Heart left ventricle (tissue), 16 donors: ENCODE measurements at regions not wholly inside any gene's neighbourhood (a gene's known extent, or its start where the extent isn't known, plus 50 kb on each side); places are given as distances from the start of the nearest gene placed in this dataset.

Experiments
- ATAC-seq, 4 donors: fragments of 200-7000 bp; cut with Tn5 transposase; one replicate each; pipeline ENCODE4 v1.9.1; 2020 to 2022; ENCODE audit warnings: moderate library complexity in 4 of 4, mild to moderate bottlenecking in 3 of 4, moderate number of reproducible peaks in 1 of 4
- DNase-seq, 5 donors: peaks; one replicate each; pipeline ENCODE4 v3.0.0-alpha.2; 2020
- H3K27ac ChIP-seq, 12 donors: fragments of 200-600 bp; sonication (generic) in 4 of 12; one replicate each; pipeline versions ENCODE4 v1.5.0 to v1.8.0; 2016 to 2022; ENCODE audit warnings: mild to moderate bottlenecking in 2 of 12
- H3K27me3 ChIP-seq, 9 donors: fragments of 200-600 bp; sonication (generic) in 2 of 9; one replicate each; pipeline versions ENCODE4 v1.5.1 to v1.8.0; 2016 to 2022; ENCODE audit warnings: mild to moderate bottlenecking in 3 of 9
- H3K36me3 ChIP-seq, 9 donors: fragments of 200-600 bp; sonication (generic) in 2 of 9; one replicate each; pipeline versions ENCODE4 v1.5.0 to v1.8.0; 2018 to 2022; ENCODE audit warnings: mild to moderate bottlenecking in 2 of 9
- H3K4me1 ChIP-seq, 12 donors: fragments of 200-600 bp; sonication (generic) in 4 of 12; one replicate each; pipeline versions ENCODE4 v1.5.0 to v1.8.0; 2016 to 2022; ENCODE audit warnings: mild to moderate bottlenecking in 3 of 12
- H3K4me3 ChIP-seq, 12 donors: fragments of 200-600 bp; sonication (generic) in 4 of 12; one replicate each; pipeline versions ENCODE4 v1.5.0 to v1.8.0; 2017 to 2022; ENCODE audit warnings: mild to moderate bottlenecking in 9 of 12, moderate library complexity in 4 of 12
- H3K9me3 ChIP-seq, 12 donors: fragments of 200-600 bp; sonication (generic) in 4 of 12; one replicate each; pipeline versions ENCODE4 v1.5.0 to v1.8.0; 2016 to 2022; ENCODE audit warnings: mild to moderate bottlenecking in 1 of 12
- POLR2A ChIP-seq, 2 donors: fragments of 450-650 bp; IDR thresholded peaks; one replicate each; pipeline ENCODE4 v1.6.1; 2017; ENCODE audit warnings: antibody characterized with exemption in 2 of 2, mild to moderate bottlenecking in 2 of 2, moderate library complexity in 2 of 2
- WGBS, 4 donors: extraction: QIAGEN DNeasy Blood & Tissue Kit in 2 of 4; methylation state at CpG; one replicate each; pipeline versions ENCODE4 v1.1.5 to v1.1.7; 2013 to 2018; 5-methylcytosine and 5-hydroxymethylcytosine counted together
- intact Hi-C, 10 donors: fragments of 100-400 bp; cut with DNase I; formaldehyde crosslinking; loops; one replicate each; pipeline versions ENCODE4 v1.11.1 to v1.14.2; 2022
- TF ChIP-seq, protein P1 (sequence below), 12 donors: fragments of 200-600 bp; sonication (generic) in 4 of 12; IDR thresholded peaks; one replicate each; pipeline versions ENCODE4 v1.5.0 to v1.8.0; 2018 to 2022; ENCODE audit warnings: antibody characterized with exemption in 12 of 12, mild to moderate bottlenecking in 5 of 12
- donor health status: ischemic (EF 13 %, LVEDD 7.1; RV severe dilation, severe dysfunction).
- donor health status: healthy with polysubstance abuse.
- donor health status: DM: no; HTN: yes; CAD: no.
- donor health status: DM: no; HTN: no; CAD: no.
- donor health status: ischemic (EF 25% LVEDD 6.9; RV normal size, moderate dysfunction).
- donor health status: ischemic (EF 25% LVEDD 5.7; RV mildly dilated, moderate dysfunction).
- donor health status: healthy.
- donor health status: DM: yes; HTN: yes; CAD: no.
- donor health status: ischemic (EF 35%, LVEDD 5.7; RV mildly dilated, moderate dysfunction).
- donor health status: nonischemic (EF 11% LVEDD 7.7; RV severe dilation, severe dysfunction).
- donor health status: DM: yes; HTN: yes; CAD: no.
- donor health status: PGD.
- donor health status: ischemic (EF 29% LVEDD 5.4; RV normal size, mild dysfunction).
- donor health status: nonischemic (EF 23%, LVEDD 6.1; RV moderate dilation, normal function).

DNA sequence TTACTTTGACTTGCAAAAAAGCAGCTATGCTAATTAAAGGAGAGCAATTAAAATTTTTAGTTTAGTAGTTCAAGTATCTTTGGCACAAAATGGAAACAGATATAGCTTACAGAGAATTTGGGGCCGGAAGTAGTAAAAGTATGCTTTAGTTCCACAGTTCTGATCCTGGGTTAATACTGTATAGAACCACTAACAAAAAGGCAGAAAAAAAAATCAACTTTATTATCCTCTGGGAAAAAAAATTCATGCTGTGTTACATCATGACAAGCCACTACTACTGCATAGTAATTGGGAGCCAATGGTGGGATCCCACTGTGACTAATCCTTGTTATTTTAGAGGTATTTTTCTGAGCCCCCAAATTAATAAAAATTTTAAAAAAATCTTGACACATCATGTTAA is 246.8 kb upstream of the PRDM9 start:
- WGBS, 4 donors: 73 to 84% (median 76%) methylated on average over 1 of the region's 1 CpG
- no peaks in the 10 kb centered on the region for H3K4me1 ChIP-seq
- TF ChIP-seq, protein P1, sequence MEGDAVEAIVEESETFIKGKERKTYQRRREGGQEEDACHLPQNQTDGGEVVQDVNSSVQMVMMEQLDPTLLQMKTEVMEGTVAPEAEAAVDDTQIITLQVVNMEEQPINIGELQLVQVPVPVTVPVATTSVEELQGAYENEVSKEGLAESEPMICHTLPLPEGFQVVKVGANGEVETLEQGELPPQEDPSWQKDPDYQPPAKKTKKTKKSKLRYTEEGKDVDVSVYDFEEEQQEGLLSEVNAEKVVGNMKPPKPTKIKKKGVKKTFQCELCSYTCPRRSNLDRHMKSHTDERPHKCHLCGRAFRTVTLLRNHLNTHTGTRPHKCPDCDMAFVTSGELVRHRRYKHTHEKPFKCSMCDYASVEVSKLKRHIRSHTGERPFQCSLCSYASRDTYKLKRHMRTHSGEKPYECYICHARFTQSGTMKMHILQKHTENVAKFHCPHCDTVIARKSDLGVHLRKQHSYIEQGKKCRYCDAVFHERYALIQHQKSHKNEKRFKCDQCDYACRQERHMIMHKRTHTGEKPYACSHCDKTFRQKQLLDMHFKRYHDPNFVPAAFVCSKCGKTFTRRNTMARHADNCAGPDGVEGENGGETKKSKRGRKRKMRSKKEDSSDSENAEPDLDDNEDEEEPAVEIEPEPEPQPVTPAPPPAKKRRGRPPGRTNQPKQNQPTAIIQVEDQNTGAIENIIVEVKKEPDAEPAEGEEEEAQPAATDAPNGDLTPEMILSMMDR (IDR thresholded peaks at IDR 0.05): no peak
- no peak for TF ChIP-seq POLR2A (IDR thresholded peaks at IDR 0.05)
- ATAC-seq (no peak), DNase-seq (no peak)
- H3K4me3 ChIP-seq: no peak overlapping the region
- H3K9me3 ChIP-seq: no peaks in the 10 kb centered on the region
- H3K36me3 ChIP-seq: no peaks in the 10 kb centered on the region
- no peak overlapping the region for H3K27ac ChIP-seq
- H3K27me3 ChIP-seq: no peaks in the 10 kb centered on the region
- intact Hi-C loops: no loop called here

DNA sequence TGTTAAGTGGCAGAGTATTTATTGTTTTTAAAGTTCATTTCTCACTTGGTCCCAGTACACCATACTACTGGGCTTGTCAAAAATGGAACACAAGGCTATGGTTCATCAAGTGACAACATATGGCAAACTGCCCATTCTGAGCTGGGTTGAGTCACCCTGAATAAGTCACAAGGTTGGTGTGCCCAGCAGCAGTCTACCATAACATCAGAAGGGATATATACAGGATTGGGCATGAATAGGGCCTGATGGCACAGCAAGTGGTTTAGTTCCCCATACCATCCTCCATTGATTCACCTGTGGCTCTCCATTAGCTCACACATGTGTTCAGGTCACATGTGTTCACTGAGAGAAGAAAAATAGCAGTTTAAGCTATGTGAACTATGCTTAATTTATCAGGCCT is 249.8 kb upstream of the PRDM9 start:
- peaks cover 0 to 5% (median 0%) of the 10 kb centered on the region in 12 donors for H3K9me3 ChIP-seq
- intact Hi-C loops: no loop called here
- TF ChIP-seq POLR2A (IDR thresholded peaks at IDR 0.05): no peak
- TF ChIP-seq, protein P1 (IDR thresholded peaks at IDR 0.05): no peak

DNA sequence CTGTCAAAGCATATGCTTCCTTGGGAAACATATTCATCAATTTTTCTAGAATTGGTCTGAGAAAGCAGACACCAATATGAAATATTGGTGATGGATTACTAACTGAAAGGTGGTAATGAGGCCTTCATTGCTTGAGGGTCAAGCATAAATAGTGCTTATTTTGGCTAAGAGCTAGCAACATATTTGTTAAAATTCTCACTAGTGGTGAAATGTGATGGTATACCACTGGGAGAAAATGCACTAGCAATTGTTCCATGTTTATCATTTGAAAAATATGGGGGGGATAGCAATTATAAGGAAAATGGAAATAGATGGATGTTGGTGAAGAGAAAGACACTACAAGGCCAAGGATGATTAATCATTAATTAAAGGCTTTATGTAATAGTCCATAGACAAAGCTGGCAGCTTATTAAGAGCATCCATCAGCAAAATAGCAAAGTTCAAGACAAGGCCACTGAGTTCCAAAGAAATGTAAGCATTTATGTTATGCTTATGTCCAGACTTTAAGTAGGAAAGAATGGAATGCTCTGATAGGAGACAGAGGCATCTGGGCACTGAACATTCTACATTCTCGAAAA is 253.7 kb upstream of the PRDM9 start:
- no peak for ATAC-seq
- no peaks in the 10 kb centered on the region for H3K36me3 ChIP-seq
- TF ChIP-seq POLR2A (IDR thresholded peaks at IDR 0.05): no peak
- TF ChIP-seq, protein P1 (IDR thresholded peaks at IDR 0.05): no peak
- intact Hi-C loops: no loop called here
- WGBS, 4 donors: 66 to 75% (median 72%) methylated on average over 1 of the region's 1 CpG
- H3K9me3 ChIP-seq: peaks cover 0 to 5% (median 0%) of the 10 kb centered on the region in 12 donors
- no peak overlapping the region for H3K27ac ChIP-seq
- DNase-seq: no peak
- H3K27me3 ChIP-seq: no peaks in the 10 kb centered on the region
- no peaks in the 10 kb centered on the region for H3K4me1 ChIP-seq
- no peak overlapping the region for H3K4me3 ChIP-seq

More for the DNA sequence above, 249.8 kb upstream of the PRDM9 start:
- DNase-seq (no peak), ATAC-seq (no peak)
- Histone ChIP-seq H3K36me3 (no peaks in the 10 kb centered on the region), H3K4me1 (no peaks in the 10 kb centered on the region), H3K27me3 (no peaks in the 10 kb centered on the region), H3K4me3 (no peak overlapping the region), H3K27ac (no peak overlapping the region)

GRCh38 chr5:23242891-23243290 is 264.5 kb upstream of the PRDM9 start:
- Histone ChIP-seq H3K9me3 (no peaks in the 10 kb centered on the region), H3K36me3 (no peaks in the 10 kb centered on the region), H3K4me1 (no peaks in the 10 kb centered on the region), H3K27ac (no peak overlapping the region), H3K4me3 (no peak overlapping the region), H3K27me3 (no peaks in the 10 kb centered on the region)
- TF ChIP-seq, protein P1 (IDR thresholded peaks at IDR 0.05): no peak
- 71 to 85% (median 81%) methylated on average over 2 of the region's 2 CpGs for WGBS, 4 donors
- intact Hi-C loops: no loop called here
- no peak for ATAC-seq
- DNase-seq: no peak
